ENCODE measurements at regions not wholly inside any gene's neighbourhood (a gene's known extent, or its start where the extent isn't known, plus 50 kb on each side); places are given as distances from the start of the nearest gene placed in this dataset.

GRCh38 chr3:31102196-31102879, 207.9 kb upstream of the GADL1 start:
- no peak for DNase-seq

GRCh38 chr3:31103181-31103580, 208.7 kb upstream of the GADL1 start:
- DNase-seq = no peak

DNA sequence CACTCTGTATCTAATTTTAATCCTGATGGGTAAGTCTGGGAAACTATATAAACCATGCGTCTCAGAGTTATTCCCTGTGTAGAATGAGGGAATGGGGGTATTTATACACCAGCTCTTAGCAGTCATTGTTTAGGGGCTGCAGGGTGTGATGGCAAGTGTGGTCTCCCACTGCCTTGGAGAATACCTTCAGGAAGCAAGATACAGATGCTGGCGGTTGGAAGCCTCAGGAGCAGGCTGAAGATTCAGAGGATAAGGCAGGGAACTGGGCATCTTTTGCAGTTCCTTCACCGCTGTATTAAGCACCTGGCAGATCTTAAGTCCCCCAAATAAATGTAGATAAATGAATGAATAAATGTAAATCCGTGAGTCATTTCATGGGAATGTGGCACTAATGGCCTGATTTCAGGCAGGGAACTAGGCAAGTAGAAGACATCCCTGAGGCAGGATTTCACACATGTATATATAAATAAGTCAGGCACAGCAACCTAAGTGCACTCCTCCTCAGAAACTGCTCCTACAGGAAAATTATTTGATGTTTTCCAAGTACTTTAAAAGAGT, 209.2 kb upstream of the GADL1 start:
- no peak for DNase-seq

GRCh38 chr3:31105011-31105410, 210.6 kb upstream of the GADL1 start:
- peak; percentile 2 for DNase-seq

DNA sequence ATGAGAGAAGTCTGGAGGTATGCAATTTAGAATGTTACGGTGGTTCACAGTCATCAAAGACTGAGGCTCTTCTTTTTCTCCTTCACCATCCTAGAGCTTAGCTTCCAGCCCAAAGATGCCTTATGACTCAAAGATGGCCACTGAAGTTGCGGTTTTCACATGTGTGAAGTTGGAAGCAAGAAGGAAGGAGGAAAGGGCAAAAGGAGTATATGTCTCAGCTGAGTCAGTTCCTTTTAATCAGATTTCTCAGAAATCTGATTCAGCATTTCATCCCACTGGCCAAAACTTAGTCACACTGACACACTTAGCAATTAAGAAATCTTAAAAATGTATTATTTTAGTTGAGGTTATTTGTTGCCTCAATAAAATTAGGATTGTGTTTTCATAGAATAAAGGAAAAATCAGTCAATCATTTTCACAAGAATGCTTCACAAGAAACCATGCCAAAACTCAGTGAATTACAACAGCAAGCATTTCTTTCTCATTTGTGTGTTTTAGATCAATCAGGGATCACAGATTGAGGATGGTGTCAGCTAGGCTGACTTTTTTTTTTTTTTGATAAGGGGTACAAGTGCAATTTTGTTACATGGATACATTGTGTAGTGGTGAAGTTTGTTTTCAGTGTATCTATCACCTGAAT, 211.1 kb upstream of the GADL1 start:
- DNase-seq = peak; percentile 98

GRCh38 chr3:31106204-31106603, 211.7 kb upstream of the GADL1 start:
- DNase-seq = peak; percentile 79

GRCh38 chr3:31106912-31107311, 212.5 kb upstream of the GADL1 start:
- no peak for DNase-seq

DNA sequence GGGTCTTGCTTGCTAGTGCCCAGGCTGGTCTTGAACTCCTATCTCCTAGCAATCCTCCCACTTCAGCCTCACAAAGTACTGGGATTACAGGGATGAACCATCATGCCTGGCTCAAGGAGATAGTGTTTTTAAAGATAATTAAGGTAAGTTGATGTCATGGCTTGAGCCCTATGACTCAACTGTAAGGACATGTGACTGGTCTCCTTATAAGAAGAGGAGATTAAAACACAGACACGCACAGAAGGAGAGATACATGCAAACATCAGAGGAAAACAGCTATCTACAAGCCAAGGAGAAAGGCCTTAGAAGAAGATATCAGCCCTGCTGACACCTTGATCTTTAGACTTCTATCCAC, 220.4 kb upstream of the GADL1 start:
- peak; percentile 10 for DNase-seq

GRCh38 chr3:31115531-31115930, 221.1 kb upstream of the GADL1 start:
- peak; percentile 57 for DNase-seq

DNA sequence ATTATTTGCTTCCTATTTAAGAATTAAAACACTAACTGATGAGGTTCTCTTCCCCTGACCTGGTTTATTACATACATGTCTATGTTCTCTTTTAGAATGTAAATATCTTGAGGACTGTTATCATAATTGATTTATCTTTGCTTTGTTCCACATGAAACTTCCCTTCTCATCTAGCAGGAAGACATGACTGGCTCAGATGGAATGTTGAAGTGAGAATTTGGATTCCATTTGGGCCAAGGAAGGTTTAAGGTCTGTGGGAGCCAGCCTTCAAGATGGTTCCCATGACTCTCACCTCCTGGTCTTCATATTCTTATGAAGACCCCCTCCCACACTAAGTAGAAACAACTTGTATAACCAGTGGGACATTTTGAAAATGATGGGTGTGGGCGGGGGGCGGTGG, 222.2 kb upstream of the GADL1 start:
- DNase-seq = peak; percentile 66

GRCh38 chr3:31117854-31118253, 223.4 kb upstream of the GADL1 start:
- no peak for DNase-seq

- peak; percentile 76 for DNase-seq
These were observed 229.9 kb upstream of the GADL1 start for GRCh38 chr3:31124373-31124772.

DNA sequence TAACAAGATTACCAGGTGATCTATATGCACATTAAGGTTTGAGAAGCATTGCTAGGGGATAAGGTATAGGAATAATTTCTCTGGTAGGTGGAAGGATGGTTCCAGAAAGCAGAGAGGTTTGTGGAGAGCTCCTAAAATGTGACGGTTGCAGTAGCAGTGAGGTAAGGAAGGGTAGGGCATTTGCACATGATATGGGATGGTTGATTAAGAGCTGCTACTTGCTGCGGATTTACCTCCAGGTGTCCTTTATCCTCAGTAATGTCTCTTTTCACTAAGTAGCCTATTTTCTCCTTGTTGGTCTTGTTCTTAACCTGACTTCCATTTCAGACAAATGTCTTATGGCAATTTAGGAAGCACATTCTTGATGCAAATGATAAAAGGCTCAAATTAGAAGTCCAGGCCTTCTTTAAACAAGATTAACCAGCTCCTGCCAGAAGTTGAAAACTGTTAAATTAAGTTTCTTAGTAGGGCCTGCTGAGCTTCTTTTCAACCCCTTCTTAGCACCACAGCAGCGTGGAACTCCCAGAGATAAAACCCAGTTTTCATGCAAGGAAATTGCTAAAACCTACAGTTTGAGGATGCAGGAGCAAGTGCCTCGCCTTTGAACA, 231.1 kb upstream of the GADL1 start:
- DNase-seq = no peak

DNA sequence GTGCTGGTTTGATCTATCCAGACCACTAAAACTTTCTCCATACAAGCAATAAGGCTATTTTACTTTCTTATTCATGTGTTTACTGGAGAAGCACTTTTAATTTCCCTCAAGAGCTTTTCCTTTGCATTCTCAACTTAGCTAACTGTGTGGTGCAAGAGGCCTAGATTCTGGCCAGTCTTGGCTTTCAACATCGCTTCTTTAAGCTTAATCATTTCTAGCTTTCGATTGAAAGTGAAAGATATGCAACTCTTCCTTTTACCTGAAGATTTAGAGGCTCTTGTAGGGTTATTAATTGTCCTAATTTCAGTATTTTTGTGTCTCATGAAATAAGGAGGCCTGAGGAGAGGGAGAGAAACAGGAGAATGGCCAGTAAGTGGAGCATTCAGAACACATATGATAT, 234.8 kb upstream of the GADL1 start:
- no peak for DNase-seq

GRCh38 chr3:31132132-31132769, 237.8 kb upstream of the GADL1 start:
- DNase-seq = peak; percentile 56

DNA sequence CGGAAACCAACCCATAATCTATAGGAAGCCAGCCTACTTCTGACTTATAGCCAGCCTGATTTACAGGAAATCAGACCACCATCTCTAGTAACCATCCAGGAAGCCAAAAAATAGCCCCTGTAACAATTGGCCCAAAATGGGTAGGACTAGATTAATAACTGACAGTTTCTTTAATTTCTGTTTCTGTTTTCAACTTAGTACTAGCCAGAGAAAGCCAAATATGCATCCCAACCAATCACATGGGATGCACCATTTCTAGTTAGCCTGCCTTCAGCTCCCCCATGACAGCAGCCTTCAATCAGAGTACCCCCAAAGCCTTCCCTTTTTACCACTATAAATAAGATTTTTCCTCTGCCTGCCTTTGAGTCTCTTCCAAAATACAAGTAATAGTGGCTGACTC, 239.1 kb upstream of the GADL1 start:
- no peak for DNase-seq

- no peak for DNase-seq
These were observed 241.1 kb upstream of the GADL1 start for GRCh38 chr3:31135546-31135945.

DNA sequence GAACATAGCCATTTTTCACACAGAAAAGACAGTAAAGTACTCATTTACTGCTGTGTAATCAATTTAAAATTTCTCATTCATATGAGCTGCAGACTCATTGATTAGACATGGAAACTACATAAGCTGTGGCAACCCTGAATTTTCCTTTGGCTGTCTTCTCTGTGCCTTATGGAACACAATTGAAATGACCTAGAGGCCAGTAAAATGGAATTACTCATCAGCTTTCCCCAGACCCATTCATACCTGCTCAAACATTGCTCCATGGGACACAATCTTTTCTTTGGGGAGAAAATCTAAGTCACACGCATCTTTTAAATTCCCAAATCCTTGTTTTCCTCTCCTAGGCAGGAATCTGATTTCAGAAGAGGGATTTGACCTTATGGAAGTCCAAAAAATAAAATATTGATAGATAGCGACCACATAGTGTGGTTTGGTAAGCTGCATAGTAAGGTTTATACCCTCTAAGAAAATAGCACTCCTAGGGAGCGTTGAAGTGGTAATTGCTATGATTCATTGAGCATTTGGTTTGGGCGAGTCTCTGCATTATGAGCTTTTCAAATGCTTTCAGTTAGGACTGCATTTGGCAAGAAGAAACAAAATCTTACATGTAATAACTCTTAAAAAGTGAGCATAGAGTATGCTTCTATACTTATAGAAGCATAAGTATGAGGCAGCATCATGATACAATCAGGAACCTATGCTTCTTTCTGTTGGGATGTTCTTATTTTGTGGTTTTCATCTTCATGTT, 243.4 kb upstream of the GADL1 start:
- DNase-seq = peak; percentile 73

GRCh38 chr3:31140470-31140869, 246.0 kb upstream of the GADL1 start:
- no peak for DNase-seq

GRCh38 chr3:31142139-31142538, 247.7 kb upstream of the GADL1 start:
- no peak for DNase-seq

- no peak for DNase-seq
These were observed 248.1 kb upstream of the GADL1 start for GRCh38 chr3:31142543-31142942.

- no peak for DNase-seq
These were observed 250.6 kb upstream of the GADL1 start for GRCh38 chr3:31145062-31145461.

GRCh38 chr3:31147550-31147949, 253.1 kb upstream of the GADL1 start:
- DNase-seq = no peak

All from fibroblast of skin of right biceps (primary cell).